ENCODE measurements at regions not wholly inside any gene's neighbourhood (a gene's known extent, or its start where the extent isn't known, plus 50 kb on each side); places are given as distances from the start of the nearest gene placed in this dataset.

- TF ChIP-seq GATA2 (IDR thresholded peaks at IDR 0.05; ENCODE audit: low read depth, low read length) (no peak), GATA3 (IDR thresholded peaks at IDR 0.05; ENCODE audit: low read depth, low read length) (no peak)
Measured at GRCh38 chr13:88601949-88602348, 930.8 kb downstream of the SLITRK5 start.

GRCh38 chr13:88602786-88603777, 931.9 kb downstream of the SLITRK5 start:
- TF ChIP-seq GATA3 (IDR thresholded peaks at IDR 0.05; ENCODE audit: low read depth, low read length) = no peak
- no peak for TF ChIP-seq GATA2 (IDR thresholded peaks at IDR 0.05; ENCODE audit: low read depth, low read length)

- no peak for TF ChIP-seq GATA2 (IDR thresholded peaks at IDR 0.05; ENCODE audit: low read depth, low read length)
- no peak for TF ChIP-seq GATA3 (IDR thresholded peaks at IDR 0.05; ENCODE audit: low read depth, low read length)
Measured at GRCh38 chr13:88617176-88617575, 946.0 kb downstream of the SLITRK5 start.

- TF ChIP-seq GATA2 (IDR thresholded peaks at IDR 0.05; ENCODE audit: low read depth, low read length) = no peak
- no peak for TF ChIP-seq GATA3 (IDR thresholded peaks at IDR 0.05; ENCODE audit: low read depth, low read length)
Measured at GRCh38 chr13:88622362-88622973, 951.3 kb downstream of the SLITRK5 start.

- no peak for TF ChIP-seq GATA2 (IDR thresholded peaks at IDR 0.05; ENCODE audit: low read depth, low read length)
- TF ChIP-seq GATA3 (IDR thresholded peaks at IDR 0.05; ENCODE audit: low read depth, low read length) = no peak
Measured at GRCh38 chr13:88623150-88623549, 952.0 kb downstream of the SLITRK5 start.

GRCh38 chr13:88627071-88627470, 955.9 kb downstream of the SLITRK5 start:
- TF ChIP-seq GATA2 (IDR thresholded peaks at IDR 0.05; ENCODE audit: low read depth, low read length) = no peak
- no peak for TF ChIP-seq GATA3 (IDR thresholded peaks at IDR 0.05; ENCODE audit: low read depth, low read length)

- TF ChIP-seq GATA2 (IDR thresholded peaks at IDR 0.05; ENCODE audit: low read depth, low read length) = peak; percentile 11; the same call in 1 of the 2 replicates
- TF ChIP-seq GATA3 (IDR thresholded peaks at IDR 0.05; ENCODE audit: low read depth, low read length) = peak; percentile 40; the same call in 1 of the 2 replicates
Measured at GRCh38 chr13:88628882-88629281, 957.7 kb downstream of the SLITRK5 start.

- TF ChIP-seq GATA2 (IDR thresholded peaks at IDR 0.05; ENCODE audit: low read depth, low read length) (no peak), GATA3 (IDR thresholded peaks at IDR 0.05; ENCODE audit: low read depth, low read length) (no peak)
Measured at GRCh38 chr13:88637935-88638334, 966.8 kb downstream of the SLITRK5 start.

GRCh38 chr13:88643233-88643632, 972.1 kb downstream of the SLITRK5 start:
- no peak for TF ChIP-seq GATA2 (IDR thresholded peaks at IDR 0.05; ENCODE audit: low read depth, low read length)
- no peak for TF ChIP-seq GATA3 (IDR thresholded peaks at IDR 0.05; ENCODE audit: low read depth, low read length)

GRCh38 chr13:88648598-88649373, 977.6 kb downstream of the SLITRK5 start:
- TF ChIP-seq GATA3 (IDR thresholded peaks at IDR 0.05; ENCODE audit: low read depth, low read length) = no peak
- no peak for TF ChIP-seq GATA2 (IDR thresholded peaks at IDR 0.05; ENCODE audit: low read depth, low read length)

- no peak for TF ChIP-seq GATA2 (IDR thresholded peaks at IDR 0.05; ENCODE audit: low read depth, low read length)
- no peak for TF ChIP-seq GATA3 (IDR thresholded peaks at IDR 0.05; ENCODE audit: low read depth, low read length)
Measured at GRCh38 chr13:88649855-88650254, 978.7 kb downstream of the SLITRK5 start.

GRCh38 chr13:88651531-88651930, 980.4 kb downstream of the SLITRK5 start:
- TF ChIP-seq GATA3 (IDR thresholded peaks at IDR 0.05; ENCODE audit: low read depth, low read length) (no peak), GATA2 (IDR thresholded peaks at IDR 0.05; ENCODE audit: low read depth, low read length) (no peak)

GRCh38 chr13:88656751-88657150, 985.6 kb downstream of the SLITRK5 start:
- TF ChIP-seq GATA3 (IDR thresholded peaks at IDR 0.05; ENCODE audit: low read depth, low read length) = no peak

GRCh38 chr13:88670509-88670908, 999.3 kb downstream of the SLITRK5 start:
- no peak for TF ChIP-seq GATA3 (IDR thresholded peaks at IDR 0.05; ENCODE audit: low read depth, low read length)
- no peak for TF ChIP-seq GATA2 (IDR thresholded peaks at IDR 0.05; ENCODE audit: low read depth, low read length)

Data from SH-SY5Y (cell line).